Astrocyte of the cerebellum (primary cell): ENCODE measurements at regions not wholly inside any gene's neighbourhood (a gene's known extent, or its start where the extent isn't known, plus 50 kb on each side); places are given as distances from the start of the nearest gene placed in this dataset.

ENCODE experiments used
- DNase-seq: peaks from one replicate; pipeline ENCODE4 v3.0.0-alpha.2; 2011; ENCODE audit warnings: low read depth
- H3K4me3 ChIP-seq: 2 replicates; pipeline ENCODE4 v1.5.1; 2011; ENCODE audit warnings: mild to moderate bottlenecking, low read depth, low read length, moderate library complexity
- in situ Hi-C: cut with HindIII; loops from 2 replicates; pipeline ENCODE4 v1.10.0; 2017; ENCODE audit warnings: low sequenced_read_pairs
- TF ChIP-seq, protein P1 (sequence below): IDR thresholded peaks from 2 replicates; pipeline ENCODE4 v1.5.1; 2012; ENCODE audit warnings: low read length, low read depth, moderate library complexity, mild to moderate bottlenecking; ENCODE audit errors: missing control alignments

GRCh38 chr9:22210262-22210661, 201.2 kb upstream of the CDKN2B start:
- no peak for DNase-seq
- TF ChIP-seq, protein P1, sequence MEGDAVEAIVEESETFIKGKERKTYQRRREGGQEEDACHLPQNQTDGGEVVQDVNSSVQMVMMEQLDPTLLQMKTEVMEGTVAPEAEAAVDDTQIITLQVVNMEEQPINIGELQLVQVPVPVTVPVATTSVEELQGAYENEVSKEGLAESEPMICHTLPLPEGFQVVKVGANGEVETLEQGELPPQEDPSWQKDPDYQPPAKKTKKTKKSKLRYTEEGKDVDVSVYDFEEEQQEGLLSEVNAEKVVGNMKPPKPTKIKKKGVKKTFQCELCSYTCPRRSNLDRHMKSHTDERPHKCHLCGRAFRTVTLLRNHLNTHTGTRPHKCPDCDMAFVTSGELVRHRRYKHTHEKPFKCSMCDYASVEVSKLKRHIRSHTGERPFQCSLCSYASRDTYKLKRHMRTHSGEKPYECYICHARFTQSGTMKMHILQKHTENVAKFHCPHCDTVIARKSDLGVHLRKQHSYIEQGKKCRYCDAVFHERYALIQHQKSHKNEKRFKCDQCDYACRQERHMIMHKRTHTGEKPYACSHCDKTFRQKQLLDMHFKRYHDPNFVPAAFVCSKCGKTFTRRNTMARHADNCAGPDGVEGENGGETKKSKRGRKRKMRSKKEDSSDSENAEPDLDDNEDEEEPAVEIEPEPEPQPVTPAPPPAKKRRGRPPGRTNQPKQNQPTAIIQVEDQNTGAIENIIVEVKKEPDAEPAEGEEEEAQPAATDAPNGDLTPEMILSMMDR, result no peak
- in situ Hi-C loops, result no loop called here
- H3K4me3 ChIP-seq, result no peak overlapping the region

DNA sequence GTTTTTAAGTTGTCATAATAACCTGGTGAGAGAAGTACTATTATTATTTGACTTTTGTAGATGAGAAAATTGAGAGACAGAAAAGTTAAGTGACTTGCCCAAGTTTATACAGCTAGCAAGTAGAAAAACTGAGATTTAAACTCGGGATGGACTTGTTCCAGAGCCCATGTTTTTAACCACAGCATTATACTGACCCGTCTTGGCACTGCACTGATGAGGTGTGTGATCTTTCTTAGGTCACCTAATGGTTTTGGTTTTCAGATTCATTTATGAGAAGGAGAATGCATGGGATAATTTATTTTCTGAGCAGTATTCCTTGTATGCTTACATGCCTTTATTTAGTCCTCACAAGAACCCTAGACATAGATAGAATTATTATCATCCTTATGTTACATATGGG, 201.8 kb upstream of the CDKN2B start:
- in situ Hi-C loops, result no loop called here
- H3K4me3 ChIP-seq, result no peak overlapping the region
- no peak for DNase-seq
- TF ChIP-seq, protein P1, result no peak

- in situ Hi-C loops, result no loop called here
- peak; percentile 97 for DNase-seq
- H3K4me3 ChIP-seq, result no peak overlapping the region
- TF ChIP-seq, protein P1, result no peak
These were observed 202.7 kb upstream of the CDKN2B start for GRCh38 chr9:22211588-22212360.

- TF ChIP-seq, protein P1, result no peak
- no peak overlapping the region for H3K4me3 ChIP-seq
- no peak for DNase-seq
- in situ Hi-C loops, result no loop called here
These were observed 204.9 kb upstream of the CDKN2B start for GRCh38 chr9:22214021-22214420.

GRCh38 chr9:22214497-22215031, 205.5 kb upstream of the CDKN2B start:
- H3K4me3 ChIP-seq, result no peak overlapping the region
- in situ Hi-C loops, result no loop called here
- DNase-seq, result no peak
- TF ChIP-seq, protein P1, result no peak

GRCh38 chr9:22215521-22215920, 206.4 kb upstream of the CDKN2B start:
- TF ChIP-seq, protein P1, result no peak
- DNase-seq, result no peak
- no peak overlapping the region for H3K4me3 ChIP-seq
- in situ Hi-C loops, result no loop called here
